Activated CD4-positive, alpha-beta T cell treated with anti-CD3 and anti-CD28 coated beads, Interleukin-2, amount 10 ng/mL, durations not matched to agents 7 days and 5 days (primary cell): ENCODE measurements at regions not wholly inside any gene's neighbourhood (a gene's known extent, or its start where the extent isn't known, plus 50 kb on each side); places are given as distances from the start of the nearest gene placed in this dataset.
"Not testable (repeated sequence)": the region's sequence is repeated elsewhere in the genome, so short reads cannot be mapped to it uniquely, and the experiment has no call there.

Source experiments
- CTCF ChIA-PET: fragments of 350-600 bp; sonication (Branson Sonifier 250); formaldehyde crosslinking; loops from one replicate; lab custom pipeline; 2021; ENCODE audit warnings: antibody characterized with exemption; lab: Charles Lee
- POLR2A ChIA-PET: fragments of 350-600 bp; sonication (Branson Sonifier 250); formaldehyde crosslinking; loops from one replicate; lab custom pipeline; 2021; ENCODE audit warnings: antibody characterized with exemption; lab: Charles Lee
- DNase-seq: peaks from one replicate; pipeline ENCODE4 v3.0.0-alpha.2; 2020
- H3K27ac Mint-ChIP-seq: one replicate; pipeline ENCODE4 v1.8.0; 2021; ENCODE audit warnings: mild to moderate bottlenecking, moderate library complexity, mixed read lengths
- H3K27me3 Mint-ChIP-seq: one replicate; pipeline ENCODE4 v1.8.0; 2021; ENCODE audit warnings: mixed read lengths
- H3K36me3 Mint-ChIP-seq: one replicate; pipeline ENCODE4 v1.8.0; 2021; ENCODE audit warnings: low read depth, mixed read lengths
- H3K4me1 Mint-ChIP-seq: one replicate; pipeline ENCODE4 v1.8.0; 2021; ENCODE audit warnings: mixed read lengths
- H3K4me3 Mint-ChIP-seq: one replicate; pipeline ENCODE4 v1.8.0; 2021; ENCODE audit warnings: mild to moderate bottlenecking, moderate library complexity, mixed read lengths
- H3K9me3 Mint-ChIP-seq: one replicate; pipeline ENCODE4 v1.8.0; 2021; ENCODE audit warnings: mixed read lengths

- CTCF ChIA-PET: not testable (repeated sequence)
These were observed 72.5 kb upstream of the STARD13 start for GRCh38 chr13:33358076-33358475.

GRCh38 chr13:33362986-33363727, 77.6 kb upstream of the STARD13 start:
- Mint-ChIP-seq H3K4me3 (no peak overlapping the region), H3K27ac (no peak overlapping the region), H3K4me1 (peaks cover 5% of the 10 kb centered on the region), H3K27me3 (no peaks in the 10 kb centered on the region), H3K9me3 (peaks cover 2% of the 10 kb centered on the region), H3K36me3 (no peaks in the 10 kb centered on the region)
- DNase-seq: no peak
- CTCF ChIA-PET: interaction anchor here (1.0 kb wide), 1 partner anchor 180 kb away, joined by 3 read pairs; no protein-coding TSS in a partner anchor
- POLR2A ChIA-PET: no interaction called here

More at GRCh38 chr13:33358076-33358475, 72.5 kb upstream of the STARD13 start:
- peaks cover 11% of the 10 kb centered on the region for H3K27me3 Mint-ChIP-seq
- H3K9me3 Mint-ChIP-seq, H3K4me1 Mint-ChIP-seq, H3K27ac Mint-ChIP-seq, H3K4me3 Mint-ChIP-seq, DNase-seq, H3K36me3 Mint-ChIP-seq, POLR2A ChIA-PET: not testable (repeated sequence)

DNA sequence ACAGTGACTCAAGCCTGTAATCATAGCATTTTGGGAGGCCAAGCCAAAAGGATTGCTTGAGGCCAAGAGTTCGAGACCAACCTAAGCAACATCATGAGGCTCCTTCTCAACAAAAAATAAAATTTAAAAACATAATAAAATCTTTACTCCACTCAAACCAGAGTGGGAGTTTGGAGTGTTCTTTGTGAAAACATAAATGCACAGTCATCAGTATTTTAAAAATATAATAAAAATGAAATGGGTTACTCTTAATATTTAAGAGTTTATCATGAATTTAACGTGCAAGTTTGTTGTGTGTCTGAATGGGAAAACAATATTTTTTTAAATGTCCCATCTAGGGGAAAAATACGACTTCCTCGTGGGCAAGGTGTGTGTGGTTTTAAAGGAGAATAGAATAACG, 78.6 kb upstream of the STARD13 start:
- POLR2A ChIA-PET: no interaction called here
- H3K27me3 Mint-ChIP-seq: no peaks in the 10 kb centered on the region
- H3K36me3 Mint-ChIP-seq: no peaks in the 10 kb centered on the region
- H3K4me1 Mint-ChIP-seq: peaks cover 6% of the 10 kb centered on the region
- H3K9me3 Mint-ChIP-seq: peaks cover 2% of the 10 kb centered on the region
- no peak overlapping the region for H3K4me3 Mint-ChIP-seq
- CTCF ChIA-PET: interaction anchor here (1.0 kb wide), 1 partner anchor 179 kb away, joined by 3 read pairs; no protein-coding TSS in a partner anchor
- DNase-seq: no peak
- no peak overlapping the region for H3K27ac Mint-ChIP-seq

- ChIA-PET POLR2A (no interaction called here), CTCF (no interaction called here)
- Mint-ChIP-seq H3K4me1 (peaks cover 6% of the 10 kb centered on the region), H3K4me3 (no peak overlapping the region), H3K9me3 (no peaks in the 10 kb centered on the region), H3K36me3 (no peaks in the 10 kb centered on the region), H3K27ac (no peak overlapping the region), H3K27me3 (no peaks in the 10 kb centered on the region)
- no peak for DNase-seq
These were observed 81.0 kb upstream of the STARD13 start for GRCh38 chr13:33366469-33367062.

DNA sequence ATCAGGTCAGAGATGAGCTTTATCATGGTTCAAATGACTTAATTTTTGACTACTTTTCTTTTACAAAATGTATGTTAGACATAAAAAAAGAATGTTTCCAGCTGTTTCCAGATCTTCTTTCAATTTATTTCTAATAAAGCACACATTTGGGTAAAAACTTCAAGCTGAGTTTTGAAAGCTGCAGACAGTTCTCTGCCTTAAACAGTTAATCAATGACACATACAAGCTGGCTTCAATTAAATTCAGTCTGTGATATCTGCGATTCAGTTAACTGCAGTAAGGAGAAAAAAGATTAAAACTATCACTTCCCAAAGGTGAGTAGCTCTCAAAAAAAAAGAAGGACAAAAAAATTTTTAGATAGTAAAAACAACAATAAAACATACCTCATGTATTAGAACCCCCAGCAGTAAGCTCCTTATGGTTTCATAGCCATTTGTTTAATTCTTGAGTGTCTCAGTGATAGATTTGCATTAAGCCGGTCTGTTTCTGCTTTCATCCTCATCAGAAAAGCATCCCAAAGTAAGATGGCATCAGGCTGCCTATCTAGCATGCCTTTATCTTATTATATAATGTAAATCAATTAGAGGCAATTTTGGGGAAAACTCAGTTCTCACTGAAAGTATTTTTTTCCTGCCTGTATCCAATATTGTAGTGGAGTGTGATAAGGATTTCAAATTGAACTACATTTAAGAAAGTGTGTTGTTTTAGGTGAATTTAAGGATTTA, 81.8 kb upstream of the STARD13 start:
- Mint-ChIP-seq H3K4me3 (no peak overlapping the region), H3K27me3 (no peaks in the 10 kb centered on the region), H3K9me3 (no peaks in the 10 kb centered on the region), H3K4me1 (peaks cover 6% of the 10 kb centered on the region), H3K27ac (no peak overlapping the region), H3K36me3 (no peaks in the 10 kb centered on the region)
- CTCF ChIA-PET: no interaction called here
- POLR2A ChIA-PET: no interaction called here
- no peak for DNase-seq

DNA sequence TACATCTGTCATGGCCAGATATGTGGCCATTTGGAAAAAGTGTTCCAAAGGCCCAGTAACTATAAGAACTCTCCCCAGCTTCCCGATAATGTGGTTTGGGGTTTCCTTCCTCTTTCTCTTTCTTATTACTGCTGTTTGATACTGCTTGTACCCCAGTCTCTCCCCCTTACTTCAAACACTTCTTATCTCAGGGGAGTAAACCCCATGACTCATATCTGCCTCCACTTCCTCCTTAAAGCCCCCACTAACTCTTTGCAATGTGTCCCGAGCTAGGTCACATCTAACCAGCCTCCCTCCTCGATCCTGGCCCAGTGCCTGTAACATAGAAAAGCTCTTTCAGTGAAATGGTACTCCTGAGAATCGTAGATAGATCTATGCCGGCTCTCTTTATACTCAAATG, 82.4 kb upstream of the STARD13 start:
- no peaks in the 10 kb centered on the region for H3K27me3 Mint-ChIP-seq
- no peaks in the 10 kb centered on the region for H3K9me3 Mint-ChIP-seq
- ChIA-PET CTCF (no interaction called here), POLR2A (no interaction called here)
- no peak for DNase-seq
- H3K36me3 Mint-ChIP-seq: no peaks in the 10 kb centered on the region
- peaks cover 6% of the 10 kb centered on the region for H3K4me1 Mint-ChIP-seq
- H3K27ac Mint-ChIP-seq: no peak overlapping the region
- no peak overlapping the region for H3K4me3 Mint-ChIP-seq

DNA sequence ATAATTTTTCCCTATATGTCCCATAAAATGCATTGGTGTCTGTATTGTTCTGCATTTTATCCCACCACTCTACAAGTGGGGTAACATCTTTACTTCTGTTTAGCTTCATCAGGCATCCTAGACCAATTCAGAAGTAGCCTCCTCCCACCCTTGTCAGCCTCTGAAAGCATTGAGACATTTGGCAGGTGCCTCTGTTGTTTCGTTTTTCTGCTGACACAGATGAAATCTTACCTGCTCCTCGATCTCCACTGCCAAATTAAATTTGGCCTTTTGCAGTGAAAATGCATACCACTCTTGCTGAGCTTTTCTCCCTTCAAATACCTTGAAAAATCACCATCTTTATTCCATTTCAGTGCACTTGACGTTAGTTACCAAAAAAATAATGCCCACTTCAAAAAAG, 83.5 kb upstream of the STARD13 start:
- ChIA-PET POLR2A (no interaction called here), CTCF (interaction anchor here (0.6 kb wide), 1 partner anchor 49 kb away, joined by 5 read pairs; no protein-coding TSS in a partner anchor)
- peaks cover 6% of the 10 kb centered on the region for H3K4me1 Mint-ChIP-seq
- H3K27ac Mint-ChIP-seq: no peak overlapping the region
- H3K9me3 Mint-ChIP-seq: no peaks in the 10 kb centered on the region
- H3K27me3 Mint-ChIP-seq: no peaks in the 10 kb centered on the region
- DNase-seq: no peak
- H3K36me3 Mint-ChIP-seq: no peaks in the 10 kb centered on the region
- no peak overlapping the region for H3K4me3 Mint-ChIP-seq

GRCh38 chr13:33372251-33372919, 86.8 kb upstream of the STARD13 start:
- no peak overlapping the region for H3K27ac Mint-ChIP-seq
- peaks cover 6% of the 10 kb centered on the region for H3K4me1 Mint-ChIP-seq
- H3K9me3 Mint-ChIP-seq: no peaks in the 10 kb centered on the region
- POLR2A ChIA-PET: no interaction called here
- no peak overlapping the region for H3K4me3 Mint-ChIP-seq
- no peaks in the 10 kb centered on the region for H3K27me3 Mint-ChIP-seq
- no peak for DNase-seq
- CTCF ChIA-PET: interaction anchor here (1.5 kb wide), 1 partner anchor 11 kb away, joined by 3 read pairs; no protein-coding TSS in a partner anchor
- H3K36me3 Mint-ChIP-seq: no peaks in the 10 kb centered on the region

GRCh38 chr13:33373624-33374023, 88.1 kb upstream of the STARD13 start:
- CTCF ChIA-PET: no interaction called here
- Mint-ChIP-seq H3K27me3 (no peaks in the 10 kb centered on the region), H3K27ac (no peak overlapping the region), H3K4me1 (no peaks in the 10 kb centered on the region), H3K36me3 (no peaks in the 10 kb centered on the region), H3K4me3 (no peak overlapping the region), H3K9me3 (no peaks in the 10 kb centered on the region)
- POLR2A ChIA-PET: no interaction called here
- no peak for DNase-seq

- H3K36me3 Mint-ChIP-seq: no peaks in the 10 kb centered on the region
- H3K4me1 Mint-ChIP-seq: no peaks in the 10 kb centered on the region
These were observed 89.9 kb upstream of the STARD13 start for GRCh38 chr13:33375421-33375820.

DNA sequence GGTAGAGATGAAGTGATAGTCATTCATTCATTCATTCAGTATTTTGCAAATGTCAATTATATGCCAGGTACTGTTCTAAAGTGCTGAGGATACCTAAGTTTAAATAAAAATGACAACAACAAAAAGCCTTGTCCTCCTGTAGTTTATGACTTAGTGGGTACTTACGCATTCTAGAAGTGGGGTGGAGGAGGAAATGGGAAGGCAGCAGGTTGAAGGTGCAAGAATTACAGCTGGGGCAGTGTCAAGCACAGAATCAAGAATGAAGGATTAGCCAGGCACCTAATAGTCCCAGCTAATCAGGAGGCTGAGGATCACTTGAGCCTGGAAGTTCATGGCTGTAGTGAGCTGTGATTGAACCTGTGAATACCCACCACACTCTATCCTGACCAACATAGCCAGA, 90.7 kb upstream of the STARD13 start:
- H3K27me3 Mint-ChIP-seq: no peaks in the 10 kb centered on the region
- H3K27ac Mint-ChIP-seq: no peak overlapping the region
- no peaks in the 10 kb centered on the region for H3K9me3 Mint-ChIP-seq
- no peaks in the 10 kb centered on the region for H3K36me3 Mint-ChIP-seq
- ChIA-PET CTCF (no interaction called here), POLR2A (no interaction called here)
- H3K4me3 Mint-ChIP-seq: no peak overlapping the region
- no peaks in the 10 kb centered on the region for H3K4me1 Mint-ChIP-seq
- no peak for DNase-seq

More at GRCh38 chr13:33375421-33375820, 89.9 kb upstream of the STARD13 start:
- CTCF ChIA-PET: no interaction called here
- POLR2A ChIA-PET: no interaction called here
- no peak overlapping the region for H3K4me3 Mint-ChIP-seq
- no peak overlapping the region for H3K27ac Mint-ChIP-seq
- no peaks in the 10 kb centered on the region for H3K9me3 Mint-ChIP-seq
- DNase-seq: no peak
- no peaks in the 10 kb centered on the region for H3K27me3 Mint-ChIP-seq

DNA sequence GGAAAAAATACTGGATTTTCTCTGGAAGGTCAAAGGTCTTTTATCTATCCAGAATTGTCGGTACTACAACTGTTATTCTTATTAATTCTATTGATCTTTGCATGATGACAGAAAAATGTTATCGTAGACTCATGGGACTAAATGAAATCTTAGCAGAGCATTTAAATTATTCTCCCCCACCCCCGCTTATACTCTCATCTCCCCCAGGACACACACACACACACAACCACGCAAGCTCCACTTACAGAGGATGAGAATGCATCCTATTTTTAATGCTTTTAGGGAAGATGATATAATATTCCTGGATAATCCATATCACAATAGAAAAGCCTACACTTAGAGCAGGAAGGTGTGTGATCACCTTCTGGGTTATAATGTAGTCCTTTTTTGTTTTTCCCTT, 91.9 kb upstream of the STARD13 start:
- Mint-ChIP-seq H3K27ac (no peak overlapping the region), H3K4me3 (no peak overlapping the region), H3K27me3 (no peaks in the 10 kb centered on the region), H3K36me3 (no peaks in the 10 kb centered on the region), H3K4me1 (no peaks in the 10 kb centered on the region), H3K9me3 (no peaks in the 10 kb centered on the region)
- DNase-seq: no peak
- ChIA-PET POLR2A (no interaction called here), CTCF (no interaction called here)

DNA sequence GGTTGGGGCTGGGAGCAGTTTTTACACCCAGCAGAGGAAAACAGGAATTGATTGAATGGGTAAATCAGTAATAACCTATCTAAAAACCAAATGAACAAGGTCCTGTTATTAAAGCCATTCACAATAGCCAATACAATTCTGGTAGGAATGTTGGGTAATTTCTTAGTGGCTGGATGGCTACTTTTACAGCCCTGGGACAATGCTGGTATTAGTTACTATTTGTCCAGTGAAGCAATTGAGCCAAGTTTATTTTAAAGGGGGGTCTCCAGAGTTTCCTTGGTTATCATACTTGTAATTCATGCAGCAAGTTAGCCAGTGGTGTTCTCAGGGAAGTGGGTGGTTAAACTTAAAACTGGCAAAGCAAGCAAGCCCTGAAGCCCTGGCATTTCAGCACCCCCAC, 92.3 kb upstream of the STARD13 start:
- H3K4me1 Mint-ChIP-seq: no peaks in the 10 kb centered on the region
- no peak overlapping the region for H3K4me3 Mint-ChIP-seq
- no peak overlapping the region for H3K27ac Mint-ChIP-seq
- CTCF ChIA-PET: no interaction called here
- no peaks in the 10 kb centered on the region for H3K9me3 Mint-ChIP-seq
- no peaks in the 10 kb centered on the region for H3K36me3 Mint-ChIP-seq
- DNase-seq: no peak
- POLR2A ChIA-PET: no interaction called here
- no peaks in the 10 kb centered on the region for H3K27me3 Mint-ChIP-seq
